GM23338 (cell line): ENCODE measurements at regions not wholly inside any gene's neighbourhood (a gene's known extent, or its start where the extent isn't known, plus 50 kb on each side); places are given as distances from the start of the nearest gene placed in this dataset.
"Not testable (repeated sequence)": the region's sequence is repeated elsewhere in the genome, so short reads cannot be mapped to it uniquely, and the experiment has no call there.

Source experiments
- ATAC-seq: fragments of 200-7000 bp; cut with Tn5 transposase; 3 replicates; pipeline ENCODE4 v1.9.1; 2020
- DNase-seq: peaks from one replicate; pipeline ENCODE4 v3.0.0-alpha.2; 2015; ENCODE audit warnings: low spot score
- H2AFZ ChIP-seq: fragments of 200-600 bp; sonication (generic); 2 replicates; pipeline ENCODE4 v1.8.0; 2016; ENCODE audit warnings: antibody characterized with exemption, mild to moderate bottlenecking, moderate library complexity
- H3F3A ChIP-seq: fragments of 200-600 bp; sonication (generic); replicated peaks from 2 replicates; pipeline ENCODE4 v1.8.0; 2017; ENCODE audit warnings: antibody characterized with exemption, mixed run types, low read depth
- H3K27ac ChIP-seq: fragments of 200-600 bp; sonication (generic); 2 replicates; pipeline ENCODE4 v1.6.1; 2016; ENCODE audit warnings: low read depth
- H3K27me3 ChIP-seq: fragments of 200-600 bp; sonication (generic); 2 replicates; pipeline ENCODE4 v1.8.0; 2016; ENCODE audit warnings: mild to moderate bottlenecking, mixed run types, moderate library complexity; ENCODE audit not compliant: insufficient read depth
- H3K36me3 ChIP-seq: fragments of 200-600 bp; sonication (generic); 2 replicates; pipeline ENCODE4 v1.8.0; 2016; ENCODE audit warnings: mild to moderate bottlenecking; ENCODE audit not compliant: insufficient read depth
- H3K4me1 ChIP-seq: fragments of 200-600 bp; sonication (generic); 2 replicates; pipeline ENCODE4 v1.8.0; 2016; ENCODE audit warnings: mild to moderate bottlenecking, moderate library complexity; ENCODE audit not compliant: insufficient read depth
- H3K4me2 ChIP-seq: fragments of 200-600 bp; sonication (generic); 2 replicates; pipeline ENCODE4 v1.7.1; 2017; ENCODE audit warnings: mixed run types
- H3K4me3 ChIP-seq: fragments of 200-600 bp; sonication (generic); 2 replicates; pipeline ENCODE4 v1.6.1; 2016; ENCODE audit warnings: mixed run types
- H3K79me2 ChIP-seq: fragments of 200-600 bp; sonication (generic); replicated peaks from 2 replicates; pipeline ENCODE4 v1.8.0; 2017; ENCODE audit warnings: mild to moderate bottlenecking; ENCODE audit not compliant: insufficient read depth
- H3K9me2 ChIP-seq: fragments of 200-600 bp; sonication (generic); 2 replicates; pipeline ENCODE4 v1.8.0; 2017; ENCODE audit not compliant: insufficient read depth
- H4K20me1 ChIP-seq: fragments of 200-600 bp; sonication (generic); replicated peaks from 2 replicates; pipeline ENCODE4 v1.8.0; 2017; ENCODE audit warnings: mild to moderate bottlenecking; ENCODE audit not compliant: insufficient read depth
- H3K27ac Mint-ChIP-seq: 2 replicates; pipeline ENCODE4 v1.8.0; 2020; ENCODE audit warnings: inconsistent platforms, mild to moderate bottlenecking, moderate library complexity, mixed read lengths
- H3K27me3 Mint-ChIP-seq: 3 replicates; pipeline ENCODE4 v1.8.0; 2022; ENCODE audit warnings: low read depth, mild to moderate bottlenecking, moderate library complexity, mixed read lengths, inconsistent platforms; ENCODE audit not compliant: insufficient read depth, poor library complexity
- H3K36me3 Mint-ChIP-seq: 3 replicates; pipeline ENCODE4 v1.8.0; 2021; ENCODE audit warnings: low read depth, mild to moderate bottlenecking, inconsistent platforms, moderate library complexity, mixed read lengths
- H3K4me1 Mint-ChIP-seq: 3 replicates; pipeline ENCODE4 v1.8.0; 2020; ENCODE audit warnings: mild to moderate bottlenecking, inconsistent platforms, mixed read lengths
- H3K4me3 Mint-ChIP-seq: 3 replicates; pipeline ENCODE4 v1.8.0; 2021; ENCODE audit warnings: moderate library complexity, mild to moderate bottlenecking, inconsistent platforms, mixed read lengths
- H3K9me3 Mint-ChIP-seq: 3 replicates; pipeline ENCODE4 v1.8.0; 2020; ENCODE audit warnings: moderate library complexity, mild to moderate bottlenecking, inconsistent platforms, mixed read lengths
- ETS1 ChIP-seq: IDR thresholded peaks from 2 replicates; pipeline ENCODE4 v1.6.1; 2016; ENCODE audit warnings: antibody characterized with exemption
- EZH2phosphoT487 ChIP-seq: fragments of 200-600 bp; sonication (generic); IDR thresholded peaks from one replicate; pipeline ENCODE4 v1.8.1; 2018; ENCODE audit warnings: antibody characterized with exemption; ENCODE audit not compliant: unreplicated experiment
- JUNB ChIP-seq: IDR thresholded peaks from one replicate; pipeline ENCODE4 v1.6.1; 2016; ENCODE audit warnings: antibody characterized with exemption; ENCODE audit not compliant: unreplicated experiment
- NANOG ChIP-seq: IDR thresholded peaks from 2 replicates; pipeline ENCODE4 v1.6.1; 2016; ENCODE audit warnings: antibody characterized with exemption, borderline replicate concordance
- POLR2AphosphoS5 ChIP-seq: IDR thresholded peaks from 2 replicates; pipeline ENCODE4 v1.6.1; 2016; ENCODE audit warnings: antibody characterized with exemption, low read depth
- REST ChIP-seq: IDR thresholded peaks from one replicate; pipeline ENCODE4 v1.6.1; 2018; ENCODE audit warnings: antibody characterized with exemption; ENCODE audit not compliant: unreplicated experiment
- ZNF114 ChIP-seq: fragments of 250-450 bp; sonication (Bioruptor Pico); IDR thresholded peaks from 2 replicates; pipeline ENCODE4 v1.5.0; 2020; ENCODE audit warnings: mild to moderate bottlenecking, moderate library complexity
- TF ChIP-seq, protein P1 (sequence below): fragments of 250-450 bp; sonication (Bioruptor Pico); IDR thresholded peaks from 2 replicates; pipeline ENCODE4 v1.5.0; 2020; ENCODE audit warnings: mild to moderate bottlenecking, moderate library complexity

GRCh38 chr2:132271794-132272193, 110.0 kb upstream of the ANKRD30BL start:
- H3K27me3 Mint-ChIP-seq, H4K20me1 ChIP-seq, H3K9me3 Mint-ChIP-seq, H2AFZ ChIP-seq, H3K9me2 ChIP-seq, H3K36me3 Mint-ChIP-seq, H3K4me3 Mint-ChIP-seq, H3K27me3 ChIP-seq, H3K79me2 ChIP-seq, H3F3A ChIP-seq, H3K4me2 ChIP-seq, H3K36me3 ChIP-seq, H3K27ac Mint-ChIP-seq, DNase-seq, H3K4me1 Mint-ChIP-seq, H3K4me3 ChIP-seq, ATAC-seq, H3K27ac ChIP-seq: not testable (repeated sequence)
- H3K4me1 ChIP-seq = peaks cover 16% of the 10 kb centered on the region

DNA sequence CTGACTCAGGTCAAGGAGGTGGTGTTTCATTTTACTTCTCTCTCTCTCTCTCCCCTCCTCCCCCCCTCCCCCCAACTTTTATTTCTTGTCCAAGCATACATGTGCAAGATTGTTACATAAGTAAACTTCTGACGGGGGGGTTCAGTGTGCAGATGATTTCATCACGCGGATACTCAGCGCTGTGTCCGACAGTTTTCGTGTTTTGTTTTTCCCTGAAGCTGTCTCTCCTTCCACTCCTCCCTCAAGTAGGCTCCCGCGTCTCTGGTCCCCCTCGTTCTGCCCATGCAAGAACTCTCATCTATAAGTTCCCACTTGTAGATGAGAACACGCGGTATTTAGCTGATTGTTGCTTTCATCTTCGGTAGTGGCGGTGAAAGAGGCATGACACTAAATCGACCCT, 111.0 kb upstream of the ANKRD30BL start:
- Histone ChIP-seq H3K27ac (no peak overlapping the region), H3K79me2 (no peaks in the 10 kb centered on the region), H3F3A (no peaks in the 10 kb centered on the region), H2AFZ (no peak overlapping the region), H3K4me2 (no peak overlapping the region), H4K20me1 (no peaks in the 10 kb centered on the region), H3K36me3 (no peaks in the 10 kb centered on the region), H3K9me2 (no peaks in the 10 kb centered on the region), H3K4me3 (no peak overlapping the region), H3K27me3 (no peaks in the 10 kb centered on the region), H3K4me1 (peaks cover 7% of the 10 kb centered on the region; the same call in 1 of the 2 replicates)
- TF ChIP-seq JUNB (no peak), REST (no peak), ZNF114 (no peak), POLR2AphosphoS5 (no peak), ETS1 (no peak), NANOG (no peak), EZH2phosphoT487 (no peak)
- TF ChIP-seq, protein P1, sequence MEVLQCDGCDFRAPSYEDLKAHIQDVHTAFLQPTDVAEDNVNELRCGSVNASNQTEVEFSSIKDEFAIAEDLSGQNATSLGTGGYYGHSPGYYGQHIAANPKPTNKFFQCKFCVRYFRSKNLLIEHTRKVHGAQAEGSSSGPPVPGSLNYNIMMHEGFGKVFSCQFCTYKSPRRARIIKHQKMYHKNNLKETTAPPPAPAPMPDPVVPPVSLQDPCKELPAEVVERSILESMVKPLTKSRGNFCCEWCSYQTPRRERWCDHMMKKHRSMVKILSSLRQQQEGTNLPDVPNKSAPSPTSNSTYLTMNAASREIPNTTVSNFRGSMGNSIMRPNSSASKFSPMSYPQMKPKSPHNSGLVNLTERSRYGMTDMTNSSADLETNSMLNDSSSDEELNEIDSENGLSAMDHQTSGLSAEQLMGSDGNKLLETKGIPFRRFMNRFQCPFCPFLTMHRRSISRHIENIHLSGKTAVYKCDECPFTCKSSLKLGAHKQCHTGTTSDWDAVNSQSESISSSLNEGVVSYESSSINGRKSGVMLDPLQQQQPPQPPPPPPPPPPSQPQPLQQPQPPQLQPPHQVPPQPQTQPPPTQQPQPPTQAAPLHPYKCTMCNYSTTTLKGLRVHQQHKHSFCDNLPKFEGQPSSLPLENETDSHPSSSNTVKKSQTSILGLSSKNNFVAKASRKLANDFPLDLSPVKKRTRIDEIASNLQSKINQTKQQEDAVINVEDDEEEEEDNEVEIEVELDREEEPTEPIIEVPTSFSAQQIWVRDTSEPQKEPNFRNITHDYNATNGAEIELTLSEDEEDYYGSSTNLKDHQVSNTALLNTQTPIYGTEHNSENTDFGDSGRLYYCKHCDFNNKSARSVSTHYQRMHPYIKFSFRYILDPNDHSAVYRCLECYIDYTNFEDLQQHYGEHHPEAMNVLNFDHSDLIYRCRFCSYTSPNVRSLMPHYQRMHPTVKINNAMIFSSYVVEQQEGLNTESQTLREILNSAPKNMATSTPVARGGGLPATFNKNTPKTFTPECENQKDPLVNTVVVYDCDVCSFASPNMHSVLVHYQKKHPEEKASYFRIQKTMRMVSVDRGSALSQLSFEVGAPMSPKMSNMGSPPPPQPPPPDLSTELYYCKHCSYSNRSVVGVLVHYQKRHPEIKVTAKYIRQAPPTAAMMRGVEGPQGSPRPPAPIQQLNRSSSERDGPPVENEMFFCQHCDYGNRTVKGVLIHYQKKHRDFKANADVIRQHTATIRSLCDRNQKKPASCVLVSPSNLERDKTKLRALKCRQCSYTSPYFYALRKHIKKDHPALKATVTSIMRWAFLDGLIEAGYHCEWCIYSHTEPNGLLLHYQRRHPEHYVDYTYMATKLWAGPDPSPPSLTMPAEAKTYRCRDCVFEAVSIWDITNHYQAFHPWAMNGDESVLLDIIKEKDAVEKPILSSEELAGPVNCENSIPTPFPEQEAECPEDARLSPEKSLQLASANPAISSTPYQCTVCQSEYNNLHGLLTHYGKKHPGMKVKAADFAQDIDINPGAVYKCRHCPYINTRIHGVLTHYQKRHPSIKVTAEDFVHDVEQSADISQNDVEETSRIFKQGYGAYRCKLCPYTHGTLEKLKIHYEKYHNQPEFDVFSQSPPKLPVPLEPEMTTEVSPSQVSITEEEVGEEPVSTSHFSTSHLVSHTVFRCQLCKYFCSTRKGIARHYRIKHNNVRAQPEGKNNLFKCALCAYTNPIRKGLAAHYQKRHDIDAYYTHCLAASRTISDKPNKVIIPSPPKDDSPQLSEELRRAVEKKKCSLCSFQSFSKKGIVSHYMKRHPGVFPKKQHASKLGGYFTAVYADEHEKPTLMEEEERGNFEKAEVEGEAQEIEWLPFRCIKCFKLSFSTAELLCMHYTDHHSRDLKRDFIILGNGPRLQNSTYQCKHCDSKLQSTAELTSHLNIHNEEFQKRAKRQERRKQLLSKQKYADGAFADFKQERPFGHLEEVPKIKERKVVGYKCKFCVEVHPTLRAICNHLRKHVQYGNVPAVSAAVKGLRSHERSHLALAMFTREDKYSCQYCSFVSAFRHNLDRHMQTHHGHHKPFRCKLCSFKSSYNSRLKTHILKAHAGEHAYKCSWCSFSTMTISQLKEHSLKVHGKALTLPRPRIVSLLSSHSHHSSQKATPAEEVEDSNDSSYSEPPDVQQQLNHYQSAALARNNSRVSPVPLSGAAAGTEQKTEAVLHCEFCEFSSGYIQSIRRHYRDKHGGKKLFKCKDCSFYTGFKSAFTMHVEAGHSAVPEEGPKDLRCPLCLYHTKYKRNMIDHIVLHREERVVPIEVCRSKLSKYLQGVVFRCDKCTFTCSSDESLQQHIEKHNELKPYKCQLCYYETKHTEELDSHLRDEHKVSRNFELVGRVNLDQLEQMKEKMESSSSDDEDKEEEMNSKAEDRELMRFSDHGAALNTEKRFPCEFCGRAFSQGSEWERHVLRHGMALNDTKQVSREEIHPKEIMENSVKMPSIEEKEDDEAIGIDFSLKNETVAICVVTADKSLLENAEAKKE (CRISPR knock-in tag) = no peak
- H3K4me3 Mint-ChIP-seq = no peak overlapping the region
- H3K27me3 Mint-ChIP-seq = peaks cover 2% of the 10 kb centered on the region
- no peak overlapping the region for H3K27ac Mint-ChIP-seq
- H3K36me3 Mint-ChIP-seq = peaks cover under 1% of the 10 kb centered on the region; the same call in 1 of the 3 replicates
- DNase-seq (no peak), ATAC-seq (no peak)
- H3K4me1 Mint-ChIP-seq = no peaks in the 10 kb centered on the region; the same call in 2 of the 3 replicates
- peaks cover 15% of the 10 kb centered on the region for H3K9me3 Mint-ChIP-seq

DNA sequence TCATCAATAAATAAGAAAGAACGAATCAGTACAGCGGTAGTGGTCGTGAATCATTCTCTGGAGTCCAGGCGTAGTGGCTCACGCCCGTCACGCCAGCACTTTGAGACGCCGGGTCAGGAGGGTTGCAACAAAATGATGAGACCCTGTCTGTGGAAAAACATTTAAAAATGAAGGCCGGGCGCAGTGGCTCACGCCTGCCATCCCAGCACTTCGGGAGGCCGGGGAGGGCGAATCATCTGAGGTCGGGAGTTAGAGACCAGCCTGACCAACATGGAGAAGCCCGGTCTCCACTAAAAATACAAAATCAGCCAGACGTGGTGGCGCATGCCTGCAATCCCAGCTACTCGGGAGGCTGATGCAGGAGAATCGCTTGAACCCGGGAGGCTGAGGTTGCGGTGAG, 111.8 kb upstream of the ANKRD30BL start:
- H3K4me3 ChIP-seq, H3K27ac ChIP-seq, H3K4me1 Mint-ChIP-seq, DNase-seq, H2AFZ ChIP-seq, H3K27me3 Mint-ChIP-seq, ATAC-seq, H3K36me3 Mint-ChIP-seq, H3K36me3 ChIP-seq, H4K20me1 ChIP-seq, H3K4me1 ChIP-seq, H3K27me3 ChIP-seq, H3K4me2 ChIP-seq, H3F3A ChIP-seq, H3K4me3 Mint-ChIP-seq, H3K9me2 ChIP-seq, H3K27ac Mint-ChIP-seq, H3K79me2 ChIP-seq: not testable (repeated sequence)
- H3K9me3 Mint-ChIP-seq = peaks cover 20% of the 10 kb centered on the region
